Neural progenitor cell (in vitro differentiated cells): ENCODE measurements at regions not wholly inside any gene's neighbourhood (a gene's known extent, or its start where the extent isn't known, plus 50 kb on each side); places are given as distances from the start of the nearest gene placed in this dataset.

Experiments
- EZH2 ChIP-seq: fragments of 200-600 bp; sonication (generic); IDR thresholded peaks from 2 replicates; pipeline ENCODE4 v1.6.1; 2017; ENCODE audit warnings: antibody characterized with exemption, mild to moderate bottlenecking, moderate library complexity
- EZH2phosphoT487 ChIP-seq: fragments of 200-600 bp; sonication (generic); IDR thresholded peaks from 2 replicates; pipeline ENCODE4 v1.6.1; 2017; ENCODE audit warnings: antibody characterized with exemption

- no peak for TF ChIP-seq EZH2phosphoT487
- no peak for TF ChIP-seq EZH2
Measured at GRCh38 chrX:39810901-39811300, 286.9 kb downstream of the BCOR start.
